ENCODE measurements at regions not wholly inside any gene's neighbourhood (a gene's known extent, or its start where the extent isn't known, plus 50 kb on each side); places are given as distances from the start of the nearest gene placed in this dataset.

DNA sequence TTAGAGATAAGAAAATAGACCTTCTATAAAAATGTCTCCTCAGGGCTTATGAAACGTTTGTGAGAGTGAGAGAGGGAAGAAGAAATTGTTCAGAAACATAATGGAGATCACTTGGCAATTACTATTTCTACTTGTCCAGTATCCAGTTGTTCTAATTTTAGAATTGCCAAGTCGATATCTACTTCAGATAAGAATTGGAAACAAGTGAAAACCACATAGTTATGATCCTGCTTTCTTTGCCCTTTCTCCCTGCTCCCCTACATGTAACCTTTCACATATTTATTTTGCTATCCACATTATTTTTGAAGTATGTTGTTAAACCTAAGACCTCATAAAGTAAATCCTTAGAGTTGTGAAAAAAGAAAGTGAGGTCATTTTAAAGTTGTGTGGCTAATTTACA is 1154.7 kb upstream of the ADGRL2 start:
- TF ChIP-seq, protein P1, sequence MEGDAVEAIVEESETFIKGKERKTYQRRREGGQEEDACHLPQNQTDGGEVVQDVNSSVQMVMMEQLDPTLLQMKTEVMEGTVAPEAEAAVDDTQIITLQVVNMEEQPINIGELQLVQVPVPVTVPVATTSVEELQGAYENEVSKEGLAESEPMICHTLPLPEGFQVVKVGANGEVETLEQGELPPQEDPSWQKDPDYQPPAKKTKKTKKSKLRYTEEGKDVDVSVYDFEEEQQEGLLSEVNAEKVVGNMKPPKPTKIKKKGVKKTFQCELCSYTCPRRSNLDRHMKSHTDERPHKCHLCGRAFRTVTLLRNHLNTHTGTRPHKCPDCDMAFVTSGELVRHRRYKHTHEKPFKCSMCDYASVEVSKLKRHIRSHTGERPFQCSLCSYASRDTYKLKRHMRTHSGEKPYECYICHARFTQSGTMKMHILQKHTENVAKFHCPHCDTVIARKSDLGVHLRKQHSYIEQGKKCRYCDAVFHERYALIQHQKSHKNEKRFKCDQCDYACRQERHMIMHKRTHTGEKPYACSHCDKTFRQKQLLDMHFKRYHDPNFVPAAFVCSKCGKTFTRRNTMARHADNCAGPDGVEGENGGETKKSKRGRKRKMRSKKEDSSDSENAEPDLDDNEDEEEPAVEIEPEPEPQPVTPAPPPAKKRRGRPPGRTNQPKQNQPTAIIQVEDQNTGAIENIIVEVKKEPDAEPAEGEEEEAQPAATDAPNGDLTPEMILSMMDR (conservative IDR thresholded peaks at IDR 0.05) = no peak
- H3K27ac ChIP-seq = no peak overlapping the region

DNA sequence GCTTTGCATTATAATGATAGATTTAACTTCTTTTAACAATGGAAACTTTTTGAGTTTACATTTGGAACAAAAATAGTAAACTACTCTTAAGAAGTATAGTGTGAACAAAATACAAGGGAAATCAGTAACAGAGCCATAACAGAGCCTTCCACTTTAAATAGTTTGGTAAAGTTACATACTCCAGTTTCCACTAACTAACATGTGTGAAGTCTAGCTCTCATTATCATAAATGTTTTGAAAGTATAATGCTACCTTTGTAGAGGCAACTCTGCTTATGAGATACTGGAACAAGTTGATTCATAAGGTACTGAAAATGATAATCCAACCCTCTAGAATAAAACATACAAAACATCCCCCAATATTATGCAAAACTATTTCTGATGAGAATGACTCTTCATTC is 1155.1 kb upstream of the ADGRL2 start:
- TF ChIP-seq, protein P1 (conservative IDR thresholded peaks at IDR 0.05) = no peak
- H3K27ac ChIP-seq = no peak overlapping the region

DNA sequence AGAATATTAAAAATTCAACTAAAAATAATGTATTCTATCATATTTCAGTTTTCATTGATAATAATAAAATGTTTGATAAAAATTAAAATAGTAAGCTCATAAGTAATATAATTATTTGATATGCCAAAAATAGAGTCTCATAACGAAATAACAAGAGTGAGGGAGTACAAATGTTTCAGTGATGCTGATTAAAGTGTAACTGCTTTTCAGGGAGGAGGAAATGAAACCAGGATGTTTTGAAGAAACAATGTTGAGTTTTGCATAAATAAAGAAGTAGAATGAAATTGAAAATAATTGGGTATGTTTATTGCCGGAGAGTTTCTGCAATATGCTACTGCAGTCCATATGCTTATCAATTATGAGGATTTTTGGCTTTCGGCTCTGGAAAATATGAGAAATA is 1159.8 kb upstream of the ADGRL2 start:
- TF ChIP-seq, protein P1 (conservative IDR thresholded peaks at IDR 0.05) = no peak
- no peak overlapping the region for H3K27ac ChIP-seq

DNA sequence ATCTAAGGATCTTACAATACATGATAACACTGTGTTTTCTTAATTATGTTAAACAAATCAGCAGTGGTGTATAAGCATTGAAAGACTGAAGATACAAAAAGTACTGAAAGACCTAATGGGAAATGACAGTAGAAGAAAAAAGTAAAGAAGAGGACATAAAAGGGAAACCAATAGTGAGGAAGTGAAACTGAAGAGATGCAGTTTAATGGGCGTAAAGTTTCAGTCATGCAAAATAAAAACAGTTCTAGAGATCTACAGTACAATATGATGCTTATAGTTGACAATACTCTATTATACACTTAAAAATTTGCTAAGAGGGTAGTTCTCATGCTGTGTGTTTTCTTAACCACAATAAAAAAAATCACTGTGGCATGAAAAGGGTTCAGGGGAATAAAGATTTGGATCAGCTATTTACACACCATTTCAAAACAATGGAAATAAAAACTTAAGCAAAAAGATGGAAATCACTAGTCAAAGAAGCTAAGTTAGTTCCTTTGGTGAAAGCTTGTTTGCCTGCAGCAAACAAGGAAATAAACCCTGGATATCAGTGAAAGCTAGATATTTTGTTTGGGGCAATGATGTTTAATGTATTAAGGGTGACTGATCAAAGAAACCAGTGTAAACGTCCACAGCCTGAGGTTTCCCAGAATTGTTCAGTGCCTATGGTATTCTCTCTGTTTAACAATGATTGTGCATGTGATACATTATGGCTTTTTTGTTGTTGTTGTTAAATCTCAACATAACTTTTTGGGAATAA is 1160.8 kb upstream of the ADGRL2 start:
- no peak overlapping the region for H3K27ac ChIP-seq
- TF ChIP-seq, protein P1 (conservative IDR thresholded peaks at IDR 0.05) = no peak

DNA sequence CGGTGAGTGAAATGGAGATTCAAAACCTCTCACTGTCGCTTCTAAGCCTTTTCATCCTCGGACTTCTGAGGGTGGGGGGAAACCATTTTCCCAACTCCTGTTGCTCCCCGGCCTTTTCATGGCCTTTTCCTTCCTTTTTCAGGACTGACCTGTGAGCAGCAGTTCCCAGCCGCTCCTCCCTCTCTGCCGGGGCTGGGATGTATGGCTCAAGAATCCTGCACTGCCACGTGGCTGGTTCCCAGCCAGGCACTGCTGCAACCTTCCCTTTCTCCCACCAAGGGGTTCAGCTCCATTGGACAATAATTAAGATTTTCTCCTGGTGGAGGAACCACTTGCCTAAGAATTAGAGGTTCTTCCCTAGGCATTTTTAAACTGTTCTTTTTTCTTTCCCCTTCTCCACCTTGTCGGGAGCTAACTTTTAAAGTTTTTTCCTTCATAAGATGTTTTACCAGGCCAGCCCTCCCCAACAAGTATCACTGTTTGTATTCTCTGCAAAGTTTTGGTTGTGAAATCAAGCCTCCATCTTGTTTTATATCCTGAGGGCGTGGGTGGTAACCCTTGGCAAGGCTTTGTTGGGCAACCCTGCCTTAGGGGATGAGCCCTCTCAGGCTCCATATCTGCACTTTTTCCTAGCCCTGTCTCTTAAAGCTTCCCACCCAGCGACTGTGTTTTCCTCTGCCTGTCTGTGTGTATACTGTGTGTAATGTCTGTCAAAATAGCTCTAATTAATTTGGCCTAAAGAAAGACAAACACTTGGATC is 1166.6 kb upstream of the ADGRL2 start:
- TF ChIP-seq, protein P1 (conservative IDR thresholded peaks at IDR 0.05) = no peak
- H3K27ac ChIP-seq = no peak overlapping the region

DNA sequence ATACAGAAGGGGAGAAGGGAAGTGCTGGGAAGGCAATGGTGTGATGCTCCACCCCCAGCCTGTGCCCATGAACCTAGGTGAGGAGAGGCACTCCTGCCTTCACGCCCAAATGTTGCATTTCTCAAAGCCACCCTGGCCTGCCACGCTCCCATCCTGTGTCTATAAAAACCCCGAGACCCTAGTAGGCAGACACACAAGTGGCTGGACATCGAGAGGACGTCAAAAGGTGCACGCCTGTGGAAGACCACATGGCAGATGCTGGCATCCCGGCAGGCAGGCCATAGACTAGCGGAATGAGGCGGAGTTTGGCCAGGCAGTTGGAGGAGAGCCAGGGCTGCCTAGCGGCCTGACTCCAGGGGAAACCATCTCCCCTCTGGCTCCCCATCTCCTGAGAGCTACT is 1168.5 kb upstream of the ADGRL2 start:
- TF ChIP-seq, protein P1 (conservative IDR thresholded peaks at IDR 0.05) = no peak
- H3K27ac ChIP-seq = no peak overlapping the region

DNA sequence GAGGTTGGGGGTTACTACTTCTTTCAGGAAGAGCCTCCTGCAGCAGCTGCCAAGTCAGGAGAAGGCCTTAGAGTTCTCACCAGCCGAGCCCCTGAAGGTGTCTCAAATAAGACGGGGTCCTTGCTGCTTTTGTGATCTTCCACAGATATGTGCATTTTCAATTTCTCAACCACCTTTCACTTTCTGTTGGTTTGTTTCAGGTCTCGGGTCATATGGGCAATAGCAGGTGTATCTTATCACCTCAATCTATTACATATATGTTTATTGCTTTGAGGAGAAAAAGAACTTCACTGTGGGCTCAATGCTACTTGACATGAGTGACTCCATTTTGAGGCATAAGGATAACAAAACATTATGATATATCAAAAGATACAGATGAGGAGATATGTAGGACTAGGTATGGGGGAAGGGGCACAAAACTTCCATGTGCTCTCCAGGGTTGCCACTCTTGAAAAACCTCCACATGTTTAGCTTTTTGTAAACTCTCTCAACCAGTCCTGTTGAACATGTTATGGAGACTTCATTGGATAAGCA is 1171.4 kb upstream of the ADGRL2 start:
- H3K27ac ChIP-seq = no peak overlapping the region
- TF ChIP-seq, protein P1 (conservative IDR thresholded peaks at IDR 0.05) = no peak
